NCI-H128 (cell line): ENCODE measurements at regions not wholly inside any gene's neighbourhood (a gene's known extent, or its start where the extent isn't known, plus 50 kb on each side); places are given as distances from the start of the nearest gene placed in this dataset.

Experiments used
- DNase-seq: peaks from one replicate; lab custom pipeline; 2025; ENCODE audit not compliant: unreplicated experiment; lab: John Stamatoyannopoulos, UW

GRCh38 chr6:156026486-156027247, 571.0 kb upstream of the NOX3 start:
- no peak for DNase-seq

- DNase-seq, result no peak
Measured at GRCh38 chr6:156024339-156024738, 568.7 kb upstream of the NOX3 start.

GRCh38 chr6:156021746-156022396, 566.2 kb upstream of the NOX3 start:
- no peak for DNase-seq

GRCh38 chr6:156017838-156018237, 562.2 kb upstream of the NOX3 start:
- no peak for DNase-seq

GRCh38 chr6:156016186-156016976, 560.7 kb upstream of the NOX3 start:
- DNase-seq, result no peak

- no peak for DNase-seq
Measured at GRCh38 chr6:156013155-156013554, 557.5 kb upstream of the NOX3 start.

GRCh38 chr6:156009656-156010055, 554.0 kb upstream of the NOX3 start:
- no peak for DNase-seq

GRCh38 chr6:156004796-156005195, 549.2 kb upstream of the NOX3 start:
- DNase-seq, result no peak

- DNase-seq, result no peak
Measured at GRCh38 chr6:155996151-155996550, 540.5 kb upstream of the NOX3 start.

- no peak for DNase-seq
Measured at GRCh38 chr6:155995281-155995680, 539.6 kb upstream of the NOX3 start.

- no peak for DNase-seq
Measured at GRCh38 chr6:155994086-155994485, 538.4 kb upstream of the NOX3 start.

- DNase-seq, result no peak
Measured at GRCh38 chr6:155993240-155993639, 537.6 kb upstream of the NOX3 start.

- DNase-seq, result no peak
Measured at GRCh38 chr6:155985660-155986138, 530.1 kb upstream of the NOX3 start.

GRCh38 chr6:155980768-155981079, 525.1 kb upstream of the NOX3 start:
- no peak for DNase-seq

GRCh38 chr6:155980014-155980767, 524.6 kb upstream of the NOX3 start:
- no peak for DNase-seq

GRCh38 chr6:155975506-155975905, 519.9 kb upstream of the NOX3 start:
- no peak for DNase-seq

GRCh38 chr6:155974811-155975323, 519.2 kb upstream of the NOX3 start:
- no peak for DNase-seq

- DNase-seq, result no peak
Measured at GRCh38 chr6:155974359-155974758, 518.7 kb upstream of the NOX3 start.

GRCh38 chr6:155970876-155971708, 515.5 kb upstream of the NOX3 start:
- DNase-seq, result no peak

- no peak for DNase-seq
Measured at GRCh38 chr6:155970472-155970871, 514.8 kb upstream of the NOX3 start.
